ENCODE measurements at regions not wholly inside any gene's neighbourhood (a gene's known extent, or its start where the extent isn't known, plus 50 kb on each side); places are given as distances from the start of the nearest gene placed in this dataset.
"Not testable (repeated sequence)": the region's sequence is repeated elsewhere in the genome, so short reads cannot be mapped to it uniquely, and the experiment has no call there.

- DNase-seq (ENCODE audit: low read depth): no peak
Observed at GRCh38 chr6:115241373-115241772, 819.3 kb downstream of the FRK start.

- no peak for DNase-seq (ENCODE audit: low read depth)
Observed at GRCh38 chr6:115221198-115221597, 839.5 kb downstream of the FRK start.

- no peak for DNase-seq (ENCODE audit: low read depth)
Observed at GRCh38 chr6:115220551-115221159, 840.0 kb downstream of the FRK start.

GRCh38 chr6:115219645-115220044, 841.0 kb downstream of the FRK start:
- DNase-seq (ENCODE audit: low read depth): no peak

GRCh38 chr6:115216835-115217234, 843.9 kb downstream of the FRK start:
- DNase-seq (ENCODE audit: low read depth): no peak

- no peak for DNase-seq (ENCODE audit: low read depth)
Observed at GRCh38 chr6:115214283-115214682, 846.4 kb downstream of the FRK start.

- no peak for DNase-seq (ENCODE audit: low read depth)
Observed at GRCh38 chr6:115203381-115203780, 857.3 kb downstream of the FRK start.

- no peak for DNase-seq (ENCODE audit: low read depth)
Observed at GRCh38 chr6:115194981-115195638, 852.3 kb upstream of the HS3ST5 start.

GRCh38 chr6:115191989-115192388, 849.2 kb upstream of the HS3ST5 start:
- DNase-seq (ENCODE audit: low read depth): no peak

- DNase-seq (ENCODE audit: low read depth): no peak
Observed at GRCh38 chr6:115190534-115190933, 847.7 kb upstream of the HS3ST5 start.

GRCh38 chr6:115175456-115175855, 832.6 kb upstream of the HS3ST5 start:
- not testable (repeated sequence) for DNase-seq (ENCODE audit: low read depth)

GRCh38 chr6:115165912-115166311, 823.1 kb upstream of the HS3ST5 start:
- DNase-seq (ENCODE audit: low read depth): not testable (repeated sequence)

GRCh38 chr6:115159733-115160132, 816.9 kb upstream of the HS3ST5 start:
- no peak for DNase-seq (ENCODE audit: low read depth)

- no peak for DNase-seq (ENCODE audit: low read depth)
Observed at GRCh38 chr6:115137910-115138309, 795.1 kb upstream of the HS3ST5 start.

GRCh38 chr6:115133790-115134189, 791.0 kb upstream of the HS3ST5 start:
- DNase-seq (ENCODE audit: low read depth): no peak

GRCh38 chr6:115131709-115132490, 789.1 kb upstream of the HS3ST5 start:
- DNase-seq (ENCODE audit: low read depth): no peak

- not testable (repeated sequence) for DNase-seq (ENCODE audit: low read depth)
Observed at GRCh38 chr6:115121513-115121912, 778.7 kb upstream of the HS3ST5 start.

- DNase-seq (ENCODE audit: low read depth): no peak
Observed at GRCh38 chr6:115120391-115120790, 777.6 kb upstream of the HS3ST5 start.

- DNase-seq (ENCODE audit: low read depth): no peak
Observed at GRCh38 chr6:115091461-115091860, 748.6 kb upstream of the HS3ST5 start.

- no peak for DNase-seq (ENCODE audit: low read depth)
Observed at GRCh38 chr6:115078555-115078954, 735.7 kb upstream of the HS3ST5 start.

GRCh38 chr6:115071962-115072361, 729.1 kb upstream of the HS3ST5 start:
- DNase-seq (ENCODE audit: low read depth): no peak

- no peak for DNase-seq (ENCODE audit: low read depth)
Observed at GRCh38 chr6:115067690-115068447, 725.0 kb upstream of the HS3ST5 start.

Data from stimulated activated CD8-positive, alpha-beta memory T cell treated with anti-CD3 and anti-CD28 coated beads, Interleukin-12 subunit alpha, Interleukin-12 subunit beta, amount 100 ng/mL, for 1 hour (primary cell).